ENCODE measurements at regions not wholly inside any gene's neighbourhood (a gene's known extent, or its start where the extent isn't known, plus 50 kb on each side); places are given as distances from the start of the nearest gene placed in this dataset.

- no peak overlapping the region for H3K4me3 ChIP-seq
- H3K27ac ChIP-seq, result no peak overlapping the region
- TF ChIP-seq, protein P1, sequence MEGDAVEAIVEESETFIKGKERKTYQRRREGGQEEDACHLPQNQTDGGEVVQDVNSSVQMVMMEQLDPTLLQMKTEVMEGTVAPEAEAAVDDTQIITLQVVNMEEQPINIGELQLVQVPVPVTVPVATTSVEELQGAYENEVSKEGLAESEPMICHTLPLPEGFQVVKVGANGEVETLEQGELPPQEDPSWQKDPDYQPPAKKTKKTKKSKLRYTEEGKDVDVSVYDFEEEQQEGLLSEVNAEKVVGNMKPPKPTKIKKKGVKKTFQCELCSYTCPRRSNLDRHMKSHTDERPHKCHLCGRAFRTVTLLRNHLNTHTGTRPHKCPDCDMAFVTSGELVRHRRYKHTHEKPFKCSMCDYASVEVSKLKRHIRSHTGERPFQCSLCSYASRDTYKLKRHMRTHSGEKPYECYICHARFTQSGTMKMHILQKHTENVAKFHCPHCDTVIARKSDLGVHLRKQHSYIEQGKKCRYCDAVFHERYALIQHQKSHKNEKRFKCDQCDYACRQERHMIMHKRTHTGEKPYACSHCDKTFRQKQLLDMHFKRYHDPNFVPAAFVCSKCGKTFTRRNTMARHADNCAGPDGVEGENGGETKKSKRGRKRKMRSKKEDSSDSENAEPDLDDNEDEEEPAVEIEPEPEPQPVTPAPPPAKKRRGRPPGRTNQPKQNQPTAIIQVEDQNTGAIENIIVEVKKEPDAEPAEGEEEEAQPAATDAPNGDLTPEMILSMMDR (IDR thresholded peaks at IDR 0.05), result no peak
- DNase-seq (ENCODE audit: low spot score), result no peak
Observed at GRCh38 chr11:21968702-21969101, 224.2 kb upstream of the ANO5 start.

- H3K27ac ChIP-seq, result no peak overlapping the region
- TF ChIP-seq, protein P1 (IDR thresholded peaks at IDR 0.05), result no peak
- H3K4me3 ChIP-seq, result no peak overlapping the region
- no peak for DNase-seq (ENCODE audit: low spot score)
Observed at GRCh38 chr11:21969841-21970240, 223.0 kb upstream of the ANO5 start.

- Histone ChIP-seq H3K27ac (no peak overlapping the region), H3K4me3 (no peak overlapping the region)
- DNase-seq (ENCODE audit: low spot score), result no peak
- TF ChIP-seq, protein P1 (IDR thresholded peaks at IDR 0.05), result no peak
Observed at GRCh38 chr11:21975242-21975641, 217.6 kb upstream of the ANO5 start.

DNA sequence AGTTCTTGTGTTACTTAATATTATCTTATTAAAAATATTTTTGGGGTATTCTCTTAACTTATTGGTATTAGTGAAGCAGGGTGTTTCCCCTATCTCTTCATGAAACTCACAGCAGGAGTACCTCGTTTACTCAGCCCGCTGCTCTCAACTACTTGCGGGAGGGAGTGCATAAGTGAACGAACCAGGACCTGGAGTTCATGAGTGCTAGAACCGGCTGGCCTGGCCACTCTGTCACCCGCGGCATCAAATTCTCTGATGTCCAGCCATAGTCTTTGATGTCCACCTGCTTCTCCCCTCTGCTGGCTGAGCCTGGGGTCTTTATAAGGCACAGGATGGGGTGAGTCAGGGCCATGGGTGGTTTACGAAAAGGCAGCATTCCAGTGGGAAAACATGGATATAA is 216.7 kb upstream of the ANO5 start:
- DNase-seq (ENCODE audit: low spot score), result no peak
- Histone ChIP-seq H3K4me3 (no peak overlapping the region), H3K27ac (no peak overlapping the region)
- TF ChIP-seq, protein P1 (IDR thresholded peaks at IDR 0.05), result no peak

GRCh38 chr11:21983431-21983830 is 209.5 kb upstream of the ANO5 start:
- TF ChIP-seq, protein P1 (IDR thresholded peaks at IDR 0.05), result no peak
- no peak overlapping the region for H3K27ac ChIP-seq
- DNase-seq (ENCODE audit: low spot score), result no peak
- H3K4me3 ChIP-seq, result no peak overlapping the region

- no peak for DNase-seq (ENCODE audit: low spot score)
- H3K4me3 ChIP-seq, result no peak overlapping the region
- no peak overlapping the region for H3K27ac ChIP-seq
- TF ChIP-seq, protein P1 (IDR thresholded peaks at IDR 0.05), result no peak
Observed at GRCh38 chr11:21986361-21986760, 206.5 kb upstream of the ANO5 start.

DNA sequence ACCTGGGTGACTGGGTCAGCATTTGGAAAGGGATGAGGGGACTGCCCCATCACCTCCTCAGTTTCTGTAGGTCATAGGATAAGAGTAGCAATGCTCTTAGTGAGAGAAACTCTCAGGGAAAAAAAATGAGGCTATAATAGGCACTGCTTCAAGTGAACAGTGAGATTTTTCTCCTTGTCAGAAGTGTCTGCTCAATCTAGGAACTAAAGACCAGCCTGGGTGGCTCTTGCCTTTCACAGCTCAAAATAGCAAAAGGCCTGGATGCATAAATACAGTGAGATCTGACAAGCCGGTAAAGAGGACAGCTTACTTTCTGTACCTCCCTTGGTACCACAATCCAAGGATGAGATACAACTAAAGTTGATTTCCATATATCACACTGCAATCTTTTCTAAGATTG is 205.6 kb upstream of the ANO5 start:
- Histone ChIP-seq H3K27ac (no peak overlapping the region), H3K4me3 (no peak overlapping the region)
- no peak for DNase-seq (ENCODE audit: low spot score)
- TF ChIP-seq, protein P1 (IDR thresholded peaks at IDR 0.05), result no peak
